GM21737 (cell line): ENCODE measurements at regions not wholly inside any gene's neighbourhood (a gene's known extent, or its start where the extent isn't known, plus 50 kb on each side); places are given as distances from the start of the nearest gene placed in this dataset.
"Not testable (repeated sequence)": the region's sequence is repeated elsewhere in the genome, so short reads cannot be mapped to it uniquely, and the experiment has no call there.

Experiments
- ATAC-seq: cut with Tn5 transposase; IDR thresholded peaks from one replicate; pipeline ENCODE4 v1.9.1; 2021; ENCODE audit warnings: mild to moderate bottlenecking, moderate library complexity; ENCODE audit not compliant: unreplicated experiment

GRCh38 chr2:53379547-53379946, 388.1 kb upstream of the CHAC2 start:
- ATAC-seq: no peak

- no peak for ATAC-seq
Observed at GRCh38 chr2:53378791-53379190, 388.8 kb upstream of the CHAC2 start.

GRCh38 chr2:53373126-53373525, 394.5 kb upstream of the CHAC2 start:
- no peak for ATAC-seq

GRCh38 chr2:53366543-53366942, 401.1 kb upstream of the CHAC2 start:
- ATAC-seq: no peak

DNA sequence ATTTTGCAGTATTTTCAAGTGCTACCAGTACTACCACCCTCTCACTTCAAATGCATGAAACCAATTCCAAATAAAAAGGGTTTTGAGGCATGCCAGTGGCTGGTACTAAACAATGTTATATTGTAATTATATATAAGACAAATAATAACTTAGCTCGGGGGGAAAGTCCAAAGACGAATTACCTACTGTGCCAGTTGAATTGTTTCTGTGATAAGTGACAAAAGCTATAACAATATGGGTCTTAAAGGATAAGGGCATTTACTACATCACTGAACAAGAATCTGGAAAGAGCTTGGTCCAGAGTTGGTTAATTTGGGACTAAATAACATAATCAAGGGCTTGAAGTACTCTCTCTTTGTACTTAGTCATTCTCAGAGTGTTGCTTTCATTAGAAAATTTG, 404.7 kb upstream of the CHAC2 start:
- ATAC-seq: no peak

GRCh38 chr2:53356291-53356905, 411.2 kb upstream of the CHAC2 start:
- ATAC-seq: no peak

DNA sequence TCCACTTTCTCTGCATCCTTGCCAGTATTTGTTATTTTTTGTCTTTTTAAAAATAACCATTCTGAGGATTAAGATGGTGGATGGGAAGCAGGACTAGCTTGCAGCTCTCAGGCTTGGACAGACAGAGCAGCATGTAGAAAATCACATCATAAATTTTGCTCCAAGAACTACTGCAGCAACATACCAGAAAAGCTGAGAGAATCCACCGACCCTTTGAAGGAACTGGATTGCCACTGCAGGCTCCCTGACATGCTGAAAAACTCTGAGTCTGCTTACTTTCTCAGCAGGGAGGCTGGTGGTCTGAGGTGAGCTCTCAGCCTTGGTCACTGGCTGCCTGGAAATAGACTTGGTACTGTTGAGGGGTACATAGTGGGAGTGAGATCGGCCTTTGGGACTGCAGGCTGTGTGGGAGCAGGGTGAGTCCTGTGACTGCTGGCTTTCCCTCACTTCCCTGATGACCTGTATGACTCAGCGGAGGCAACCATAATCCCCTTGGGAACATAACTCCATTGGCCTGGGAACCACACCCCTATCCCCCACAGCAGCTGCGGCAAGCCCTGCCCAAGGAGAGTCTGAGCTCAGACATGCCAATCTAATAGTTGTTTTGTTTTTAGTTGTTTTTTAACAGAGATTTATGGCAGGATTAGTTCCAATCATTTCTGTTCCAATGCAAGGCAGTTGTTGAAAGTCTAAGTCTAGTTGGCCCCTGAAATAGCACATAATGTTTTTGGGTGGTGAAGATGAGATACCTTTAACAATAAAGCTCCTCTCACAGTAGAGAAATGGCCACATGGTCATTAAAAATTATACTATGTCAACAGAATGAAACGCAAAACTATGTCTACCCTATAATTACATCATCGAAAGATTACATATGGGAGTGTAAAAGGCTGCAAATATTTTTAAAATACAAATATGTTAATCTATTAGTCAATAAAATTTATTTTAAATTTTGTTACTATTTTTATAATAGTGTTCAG, 414.2 kb upstream of the CHAC2 start:
- ATAC-seq: no peak

GRCh38 chr2:53347269-53347668, 420.3 kb upstream of the CHAC2 start:
- ATAC-seq: no peak

DNA sequence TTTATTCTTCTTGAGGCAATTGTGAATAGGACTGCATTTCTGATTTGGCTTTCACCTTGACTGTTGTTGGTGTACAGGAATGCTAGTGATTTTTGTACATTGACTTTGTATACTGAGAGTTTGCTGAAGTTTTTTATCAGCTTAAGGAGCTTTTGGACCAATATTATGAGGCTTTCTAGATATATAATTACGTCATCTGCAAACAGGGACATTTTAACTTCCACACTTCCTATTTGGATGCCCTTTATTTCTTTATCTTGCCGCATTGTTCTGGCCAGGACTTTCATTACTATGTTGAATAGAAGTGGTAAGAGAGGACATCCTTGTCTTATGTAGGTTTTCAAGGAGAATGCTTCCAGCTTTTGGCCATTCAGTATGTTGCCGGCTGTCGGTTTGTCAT, 425.4 kb upstream of the CHAC2 start:
- no peak for ATAC-seq

GRCh38 chr2:53334610-53335009, 433.0 kb upstream of the CHAC2 start:
- no peak for ATAC-seq

DNA sequence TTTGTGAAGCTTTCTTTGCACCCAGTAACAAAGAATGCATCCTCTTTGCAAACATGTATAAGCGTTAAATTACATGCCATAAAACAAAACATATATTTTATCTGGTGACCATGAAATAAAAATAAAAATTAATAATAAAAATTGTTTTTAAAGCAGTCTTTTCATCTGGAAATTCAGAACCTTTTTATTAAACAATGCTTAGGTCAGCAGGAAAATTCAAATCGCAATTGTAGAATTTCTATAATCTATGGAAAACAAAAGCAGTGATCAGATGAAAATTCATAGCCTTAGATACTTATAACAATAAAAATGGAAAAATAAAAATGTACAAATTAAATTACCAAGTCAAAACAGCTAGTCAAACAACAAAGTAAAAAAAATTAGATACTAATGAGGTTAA, 435.9 kb upstream of the CHAC2 start:
- no peak for ATAC-seq

GRCh38 chr2:53317861-53318260, 449.7 kb upstream of the CHAC2 start:
- ATAC-seq: no peak

GRCh38 chr2:53315149-53315548, 452.5 kb upstream of the CHAC2 start:
- no peak for ATAC-seq

DNA sequence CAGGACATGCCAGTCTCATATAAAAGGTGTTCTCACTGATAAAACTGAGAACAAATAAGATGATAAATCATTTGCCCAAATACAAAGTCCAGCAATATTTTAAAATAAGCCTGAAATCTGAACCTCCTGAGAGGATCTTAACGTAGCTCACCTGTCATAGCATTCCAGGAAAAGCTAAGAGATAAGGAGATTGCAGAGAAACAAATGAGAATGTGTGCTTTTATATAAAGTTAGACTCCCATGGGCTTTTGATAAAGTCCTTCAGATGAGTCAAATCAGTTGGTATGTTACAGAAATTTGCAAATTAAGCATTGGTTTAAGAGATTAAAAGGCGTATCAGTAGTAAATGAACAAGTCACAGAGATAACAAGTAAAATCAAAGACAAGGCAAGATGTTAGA, 452.9 kb upstream of the CHAC2 start:
- ATAC-seq: no peak

DNA sequence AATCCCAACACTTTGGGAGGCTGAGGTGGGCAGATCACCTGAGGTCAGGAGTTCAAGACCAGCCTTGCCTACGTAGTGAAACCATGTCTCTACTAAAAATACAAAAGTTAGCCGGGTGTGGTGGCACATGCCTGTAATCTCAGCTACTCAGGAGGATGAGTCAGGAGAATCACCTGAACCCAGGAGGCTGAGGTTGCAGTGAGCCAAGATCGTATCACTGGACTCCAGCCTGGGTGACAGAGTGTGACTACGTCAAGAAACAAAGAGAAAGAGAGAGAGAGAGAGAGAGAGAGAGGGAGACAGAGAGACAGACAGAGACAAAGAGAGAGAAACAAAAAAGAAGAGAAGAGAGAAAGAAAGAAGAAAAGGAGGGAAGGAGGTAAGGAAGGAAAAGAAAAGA, 454.0 kb upstream of the CHAC2 start:
- not testable (repeated sequence) for ATAC-seq

GRCh38 chr2:53312721-53313120, 454.9 kb upstream of the CHAC2 start:
- no peak for ATAC-seq

DNA sequence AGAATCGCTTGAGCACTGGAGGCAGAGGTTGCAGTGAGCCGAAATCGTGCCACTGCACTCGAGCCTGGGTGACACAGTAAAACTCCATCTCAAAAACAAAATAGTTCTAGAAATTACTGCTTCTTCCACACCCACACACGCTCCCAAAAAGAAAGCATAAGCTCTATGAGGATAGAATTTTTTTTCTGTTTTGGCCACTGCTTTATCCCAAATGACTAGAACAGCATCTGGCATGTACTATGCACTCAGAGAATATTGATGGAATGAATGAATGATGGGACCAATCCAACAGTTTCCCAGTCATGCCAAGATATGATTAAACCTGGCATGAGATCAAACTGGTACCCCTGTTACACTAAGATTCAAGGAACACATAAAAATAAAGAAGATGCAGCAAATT, 455.4 kb upstream of the CHAC2 start:
- ATAC-seq: no peak

- ATAC-seq: no peak
Observed at GRCh38 chr2:53303012-53303578, 464.5 kb upstream of the CHAC2 start.

DNA sequence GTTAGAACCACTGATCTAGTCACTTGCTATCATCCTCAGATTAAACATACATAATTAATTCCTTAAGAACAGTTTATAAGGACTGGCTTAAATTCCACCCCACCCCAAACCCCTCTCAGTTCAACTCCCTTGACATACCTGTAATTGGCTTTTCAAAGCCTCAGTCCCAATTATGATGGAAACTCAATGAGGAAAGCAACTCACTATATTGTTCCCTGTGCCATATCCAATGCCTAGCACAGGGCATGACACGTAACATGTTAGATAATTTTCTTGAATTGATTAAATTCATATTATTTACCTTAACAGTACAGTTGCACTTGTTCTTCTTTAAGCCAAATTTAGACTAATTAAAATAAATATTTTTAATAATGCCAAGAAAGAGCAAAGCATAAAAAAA, 465.1 kb upstream of the CHAC2 start:
- no peak for ATAC-seq

GRCh38 chr2:53289309-53290006, 478.1 kb upstream of the CHAC2 start:
- ATAC-seq: no peak

DNA sequence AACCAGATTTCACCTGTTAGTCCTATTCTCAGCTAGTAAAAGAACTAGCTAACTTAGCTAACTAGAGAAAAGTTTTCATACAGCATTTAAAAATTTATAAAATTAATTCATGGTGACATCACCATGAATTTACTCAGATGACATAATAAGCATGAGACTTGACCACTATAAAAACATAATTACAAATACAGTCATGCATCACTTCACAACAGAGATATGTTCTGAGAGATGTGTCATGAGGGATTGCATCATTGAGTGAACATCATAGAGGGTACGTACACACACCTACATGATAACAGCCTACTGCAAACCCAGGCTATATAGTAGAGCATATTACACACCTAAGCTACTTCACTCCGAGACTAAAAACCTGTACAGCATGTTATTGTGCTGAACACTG, 481.3 kb upstream of the CHAC2 start:
- ATAC-seq: no peak
